ENCODE measurements at regions not wholly inside any gene's neighbourhood (a gene's known extent, or its start where the extent isn't known, plus 50 kb on each side); places are given as distances from the start of the nearest gene placed in this dataset.

GRCh38 chrX:124426288-124427169 lies 80.2 kb downstream of the SH2D1A start:
- H3K4me3 ChIP-seq (ENCODE audit: low read length, poor library complexity, severe bottlenecking), result no peak overlapping the region
- H3K9me2 ChIP-seq (replicated peaks; ENCODE audit: low read depth, low read length), result no peaks in the 10 kb centered on the region
- no peaks in the 10 kb centered on the region for H3K36me3 ChIP-seq (ENCODE audit: insufficient read depth, low read length)
- no peak overlapping the region for H2AFZ ChIP-seq (ENCODE audit: low read length)
- no peak overlapping the region for H3K9ac ChIP-seq (ENCODE audit: low read depth, low read length, poor library complexity, severe bottlenecking)
- no peaks in the 10 kb centered on the region for H3K4me1 ChIP-seq (ENCODE audit: insufficient read depth, low read length, poor library complexity, severe bottlenecking)
- H3K4me2 ChIP-seq (ENCODE audit: low read depth, low read length, poor library complexity, severe bottlenecking), result no peak overlapping the region
- H3K27me3 ChIP-seq (ENCODE audit: insufficient read depth, low read length, poor library complexity, severe bottlenecking), result no peaks in the 10 kb centered on the region
- no peaks in the 10 kb centered on the region for H3K79me2 ChIP-seq (ENCODE audit: insufficient read depth, low read length)
- no peaks in the 10 kb centered on the region for H3F3A ChIP-seq (ENCODE audit: low read depth)
- no peaks in the 10 kb centered on the region for H3K9me3 ChIP-seq (ENCODE audit: insufficient read depth, low read depth, low read length)
- TF ChIP-seq EZH2phosphoT487 (IDR thresholded peaks at IDR 0.05; ENCODE audit: borderline replicate concordance) (no peak), CTCF (conservative IDR thresholded peaks at IDR 0.05; ENCODE audit: low read length) (no peak)
- no peaks in the 10 kb centered on the region for H4K20me1 ChIP-seq (ENCODE audit: insufficient read depth, low read length, poor library complexity, severe bottlenecking)

GRCh38 chrX:124433186-124433585 lies 86.8 kb downstream of the SH2D1A start:
- no peak overlapping the region for H3K4me2 ChIP-seq (ENCODE audit: low read depth, low read length, poor library complexity, severe bottlenecking)
- no peaks in the 10 kb centered on the region for H4K20me1 ChIP-seq (ENCODE audit: insufficient read depth, low read length, poor library complexity, severe bottlenecking)
- no peak overlapping the region for H3K4me3 ChIP-seq (ENCODE audit: low read length, poor library complexity, severe bottlenecking)
- no peak for TF ChIP-seq CTCF (conservative IDR thresholded peaks at IDR 0.05; ENCODE audit: low read length)
- no peak for TF ChIP-seq EZH2phosphoT487 (IDR thresholded peaks at IDR 0.05; ENCODE audit: borderline replicate concordance)
- H3K36me3 ChIP-seq (ENCODE audit: insufficient read depth, low read length), result no peaks in the 10 kb centered on the region
- no peak overlapping the region for H2AFZ ChIP-seq (ENCODE audit: low read length)
- no peaks in the 10 kb centered on the region for H3K79me2 ChIP-seq (ENCODE audit: insufficient read depth, low read length)
- H3K9me3 ChIP-seq (ENCODE audit: insufficient read depth, low read depth, low read length), result no peaks in the 10 kb centered on the region
- H3K27me3 ChIP-seq (ENCODE audit: insufficient read depth, low read length, poor library complexity, severe bottlenecking), result no peaks in the 10 kb centered on the region
- no peaks in the 10 kb centered on the region for H3F3A ChIP-seq (ENCODE audit: low read depth)
- H3K9ac ChIP-seq (ENCODE audit: low read depth, low read length, poor library complexity, severe bottlenecking), result no peak overlapping the region
- no peaks in the 10 kb centered on the region for H3K4me1 ChIP-seq (ENCODE audit: insufficient read depth, low read length, poor library complexity, severe bottlenecking)
- no peaks in the 10 kb centered on the region for H3K9me2 ChIP-seq (replicated peaks; ENCODE audit: low read depth, low read length)

GRCh38 chrX:124435616-124436015 lies 89.3 kb downstream of the SH2D1A start:
- no peaks in the 10 kb centered on the region for H4K20me1 ChIP-seq (ENCODE audit: insufficient read depth, low read length, poor library complexity, severe bottlenecking)
- no peaks in the 10 kb centered on the region for H3K79me2 ChIP-seq (ENCODE audit: insufficient read depth, low read length)
- no peak overlapping the region for H3K4me2 ChIP-seq (ENCODE audit: low read depth, low read length, poor library complexity, severe bottlenecking)
- H3K9me3 ChIP-seq (ENCODE audit: insufficient read depth, low read depth, low read length), result no peaks in the 10 kb centered on the region
- TF ChIP-seq EZH2phosphoT487 (IDR thresholded peaks at IDR 0.05; ENCODE audit: borderline replicate concordance), result no peak
- no peak for TF ChIP-seq CTCF (conservative IDR thresholded peaks at IDR 0.05; ENCODE audit: low read length)
- H3K9ac ChIP-seq (ENCODE audit: low read depth, low read length, poor library complexity, severe bottlenecking), result no peak overlapping the region
- no peaks in the 10 kb centered on the region for H3K9me2 ChIP-seq (replicated peaks; ENCODE audit: low read depth, low read length)
- no peaks in the 10 kb centered on the region for H3F3A ChIP-seq (ENCODE audit: low read depth)
- no peaks in the 10 kb centered on the region for H3K4me1 ChIP-seq (ENCODE audit: insufficient read depth, low read length, poor library complexity, severe bottlenecking)
- no peaks in the 10 kb centered on the region for H3K27me3 ChIP-seq (ENCODE audit: insufficient read depth, low read length, poor library complexity, severe bottlenecking)
- H2AFZ ChIP-seq (ENCODE audit: low read length), result no peak overlapping the region
- no peaks in the 10 kb centered on the region for H3K36me3 ChIP-seq (ENCODE audit: insufficient read depth, low read length)
- no peak overlapping the region for H3K4me3 ChIP-seq (ENCODE audit: low read length, poor library complexity, severe bottlenecking)
